ENCODE measurements at regions not wholly inside any gene's neighbourhood (a gene's known extent, or its start where the extent isn't known, plus 50 kb on each side); places are given as distances from the start of the nearest gene placed in this dataset.

DNA sequence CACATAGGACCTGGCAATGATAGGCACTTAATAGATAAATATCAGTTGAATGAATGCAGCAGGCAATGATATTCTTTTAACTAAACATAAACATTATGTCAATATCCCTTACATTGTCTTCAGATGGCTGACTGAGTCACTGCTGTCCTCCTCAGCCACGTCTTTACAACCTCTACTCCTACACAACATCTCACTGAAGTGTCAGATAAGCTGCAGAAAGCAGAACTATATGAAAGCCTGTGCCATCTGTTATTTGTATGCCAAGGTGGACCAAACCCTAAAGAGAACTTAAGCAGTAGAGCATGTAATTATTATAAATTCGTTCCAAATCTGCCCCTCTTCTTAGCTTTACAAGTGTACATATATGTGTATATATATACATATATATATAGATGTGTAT lies 271.2 kb downstream of the RASEF start:
- ChIA-PET CTCF (no interaction called here), POLR2A (no interaction called here)
- Histone ChIP-seq H3K9me3 (ENCODE audit: control insufficient read depth, insufficient read depth, low read depth, low read length) (no peaks in the 10 kb centered on the region), H3K36me3 (ENCODE audit: control insufficient read depth in 2 of 2, insufficient read depth in 1 of 2, low read length in 2 of 2) (no peaks in the 10 kb centered on the region), H3K4me3 (ENCODE audit: low read depth, low read length) (no peak overlapping the region), H3K27ac (ENCODE audit: extremely low read depth, low read depth, low read length) (no peak overlapping the region), H3K4me1 (ENCODE audit: control insufficient read depth, insufficient read depth, low read length) (no peaks in the 10 kb centered on the region)
- no peak for TF ChIP-seq ZNF341 (tag by site-specific recombination; IDR thresholded peaks at IDR 0.05; ENCODE audit: low read depth)
- no peak for TF ChIP-seq KLF8 (tag by site-specific recombination; IDR thresholded peaks at IDR 0.05)
- TF ChIP-seq ZNF585B (tag by site-specific recombination; IDR thresholded peaks at IDR 0.05): no peak
- no peak for TF ChIP-seq ZNF37A (tag by site-specific recombination; IDR thresholded peaks at IDR 0.05)
- no peak for TF ChIP-seq ZNF747 (tag by site-specific recombination; IDR thresholded peaks at IDR 0.05)
- no peak for TF ChIP-seq ZNF660 (tag by site-specific recombination; IDR thresholded peaks at IDR 0.05)
- TF ChIP-seq ZBTB7A (tag by site-specific recombination; IDR thresholded peaks at IDR 0.05; ENCODE audit: low read depth): no peak
- TF ChIP-seq ZNF19 (tag by site-specific recombination; IDR thresholded peaks at IDR 0.05; ENCODE audit: low read depth): no peak

DNA sequence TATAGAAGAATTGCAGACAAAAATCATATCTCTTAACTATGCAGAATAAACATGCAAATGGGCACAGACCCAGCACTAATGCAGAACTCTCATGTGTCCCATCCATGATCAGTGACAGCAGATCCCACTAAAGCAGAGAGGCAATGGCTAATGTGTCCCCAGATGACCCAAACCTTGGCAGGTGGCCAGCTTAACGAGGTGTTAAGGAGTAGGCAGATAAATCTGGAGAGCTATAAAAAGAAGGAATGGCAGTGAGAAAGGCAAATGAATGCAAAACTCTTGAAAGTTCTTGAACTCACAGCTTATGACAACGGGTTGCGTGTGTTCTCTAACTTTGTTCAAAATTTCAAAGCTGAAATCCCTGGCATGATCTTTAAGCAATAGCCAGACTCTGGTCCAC lies 265.4 kb downstream of the RASEF start:
- Histone ChIP-seq H3K4me1 (ENCODE audit: control insufficient read depth, insufficient read depth, low read length) (peaks cover 3% of the 10 kb centered on the region; the same call in 1 of the 2 replicates), H3K27ac (ENCODE audit: extremely low read depth, low read depth, low read length) (peak overlapping the region; percentile 46; the same call in 1 of the 2 replicates), H3K36me3 (ENCODE audit: control insufficient read depth in 2 of 2, insufficient read depth in 1 of 2, low read length in 2 of 2) (no peaks in the 10 kb centered on the region), H3K9me3 (ENCODE audit: control insufficient read depth, insufficient read depth, low read depth, low read length) (no peaks in the 10 kb centered on the region), H3K4me3 (ENCODE audit: low read depth, low read length) (no peak overlapping the region)
- ChIA-PET POLR2A (no interaction called here), CTCF (interaction anchor here (0.7 kb wide), 1 partner anchor 11 kb away, joined by 3 read pairs; no protein-coding TSS in a partner anchor)
- TF ChIP-seq ZNF184 (tag by site-specific recombination; IDR thresholded peaks at IDR 0.05) (peak; percentile 65; the same call in 1 of the 2 replicates), ZNF114 (tag by site-specific recombination; IDR thresholded peaks at IDR 0.05) (no peak), TRIM28 (IDR thresholded peaks at IDR 0.05; ENCODE audit: borderline replicate concordance, low read length) (0 out of 2 replicates have a peak, but pooled peaks have one; percentile 34), PRDM1 (tag by site-specific recombination; IDR thresholded peaks at IDR 0.05) (no peak), ZBTB17 (tag by site-specific recombination; IDR thresholded peaks at IDR 0.05) (peak; percentile 57; the same call in 1 of the 2 replicates), KLF16 (tag by site-specific recombination; IDR thresholded peaks at IDR 0.05) (no peak), ZNF248 (tag by site-specific recombination; IDR thresholded peaks at IDR 0.05) (no peak), ZNF560 (tag by site-specific recombination; IDR thresholded peaks at IDR 0.05; ENCODE audit: borderline replicate concordance) (no peak), ZNF211 (tag by site-specific recombination; IDR thresholded peaks at IDR 0.05; ENCODE audit: low read depth) (no peak), ZBTB21 (tag by site-specific recombination; IDR thresholded peaks at IDR 0.05) (no peak), ZNF629 (tag by site-specific recombination; IDR thresholded peaks at IDR 0.05) (no peak), ZNF596 (tag by site-specific recombination; IDR thresholded peaks at IDR 0.05) (no peak), ZNF302 (tag by site-specific recombination; IDR thresholded peaks at IDR 0.05; ENCODE audit: low read depth) (no peak), ZXDB (tag by site-specific recombination; IDR thresholded peaks at IDR 0.05) (no peak)
- TF ChIP-seq, protein P1, sequence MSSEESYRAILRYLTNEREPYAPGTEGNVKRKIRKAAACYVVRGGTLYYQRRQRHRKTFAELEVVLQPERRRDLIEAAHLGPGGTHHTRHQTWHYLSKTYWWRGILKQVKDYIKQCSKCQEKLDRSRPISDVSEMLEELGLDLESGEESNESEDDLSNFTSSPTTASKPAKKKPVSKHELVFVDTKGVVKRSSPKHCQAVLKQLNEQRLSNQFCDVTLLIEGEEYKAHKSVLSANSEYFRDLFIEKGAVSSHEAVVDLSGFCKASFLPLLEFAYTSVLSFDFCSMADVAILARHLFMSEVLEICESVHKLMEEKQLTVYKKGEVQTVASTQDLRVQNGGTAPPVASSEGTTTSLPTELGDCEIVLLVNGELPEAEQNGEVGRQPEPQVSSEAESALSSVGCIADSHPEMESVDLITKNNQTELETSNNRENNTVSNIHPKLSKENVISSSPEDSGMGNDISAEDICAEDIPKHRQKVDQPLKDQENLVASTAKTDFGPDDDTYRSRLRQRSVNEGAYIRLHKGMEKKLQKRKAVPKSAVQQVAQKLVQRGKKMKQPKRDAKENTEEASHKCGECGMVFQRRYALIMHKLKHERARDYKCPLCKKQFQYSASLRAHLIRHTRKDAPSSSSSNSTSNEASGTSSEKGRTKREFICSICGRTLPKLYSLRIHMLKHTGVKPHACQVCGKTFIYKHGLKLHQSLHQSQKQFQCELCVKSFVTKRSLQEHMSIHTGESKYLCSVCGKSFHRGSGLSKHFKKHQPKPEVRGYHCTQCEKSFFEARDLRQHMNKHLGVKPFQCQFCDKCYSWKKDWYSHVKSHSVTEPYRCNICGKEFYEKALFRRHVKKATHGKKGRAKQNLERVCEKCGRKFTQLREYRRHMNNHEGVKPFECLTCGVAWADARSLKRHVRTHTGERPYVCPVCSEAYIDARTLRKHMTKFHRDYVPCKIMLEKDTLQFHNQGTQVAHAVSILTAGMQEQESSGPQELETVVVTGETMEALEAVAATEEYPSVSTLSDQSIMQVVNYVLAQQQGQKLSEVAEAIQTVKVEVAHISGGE (tag by site-specific recombination; conservative IDR thresholded peaks at IDR 0.05; ENCODE audit: low read depth): no peak
- TF ChIP-seq, protein P2, sequence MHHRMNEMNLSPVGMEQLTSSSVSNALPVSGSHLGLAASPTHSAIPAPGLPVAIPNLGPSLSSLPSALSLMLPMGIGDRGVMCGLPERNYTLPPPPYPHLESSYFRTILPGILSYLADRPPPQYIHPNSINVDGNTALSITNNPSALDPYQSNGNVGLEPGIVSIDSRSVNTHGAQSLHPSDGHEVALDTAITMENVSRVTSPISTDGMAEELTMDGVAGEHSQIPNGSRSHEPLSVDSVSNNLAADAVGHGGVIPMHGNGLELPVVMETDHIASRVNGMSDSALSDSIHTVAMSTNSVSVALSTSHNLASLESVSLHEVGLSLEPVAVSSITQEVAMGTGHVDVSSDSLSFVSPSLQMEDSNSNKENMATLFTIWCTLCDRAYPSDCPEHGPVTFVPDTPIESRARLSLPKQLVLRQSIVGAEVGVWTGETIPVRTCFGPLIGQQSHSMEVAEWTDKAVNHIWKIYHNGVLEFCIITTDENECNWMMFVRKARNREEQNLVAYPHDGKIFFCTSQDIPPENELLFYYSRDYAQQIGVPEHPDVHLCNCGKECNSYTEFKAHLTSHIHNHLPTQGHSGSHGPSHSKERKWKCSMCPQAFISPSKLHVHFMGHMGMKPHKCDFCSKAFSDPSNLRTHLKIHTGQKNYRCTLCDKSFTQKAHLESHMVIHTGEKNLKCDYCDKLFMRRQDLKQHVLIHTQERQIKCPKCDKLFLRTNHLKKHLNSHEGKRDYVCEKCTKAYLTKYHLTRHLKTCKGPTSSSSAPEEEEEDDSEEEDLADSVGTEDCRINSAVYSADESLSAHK (tag by site-specific recombination; IDR thresholded peaks at IDR 0.05): peak; percentile 58; the same call in 1 of the 2 replicates
- TF ChIP-seq, protein P3, sequence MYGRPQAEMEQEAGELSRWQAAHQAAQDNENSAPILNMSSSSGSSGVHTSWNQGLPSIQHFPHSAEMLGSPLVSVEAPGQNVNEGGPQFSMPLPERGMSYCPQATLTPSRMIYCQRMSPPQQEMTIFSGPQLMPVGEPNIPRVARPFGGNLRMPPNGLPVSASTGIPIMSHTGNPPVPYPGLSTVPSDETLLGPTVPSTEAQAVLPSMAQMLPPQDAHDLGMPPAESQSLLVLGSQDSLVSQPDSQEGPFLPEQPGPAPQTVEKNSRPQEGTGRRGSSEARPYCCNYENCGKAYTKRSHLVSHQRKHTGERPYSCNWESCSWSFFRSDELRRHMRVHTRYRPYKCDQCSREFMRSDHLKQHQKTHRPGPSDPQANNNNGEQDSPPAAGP (tag by site-specific recombination; IDR thresholded peaks at IDR 0.05): no peak
- TF ChIP-seq, protein P4, sequence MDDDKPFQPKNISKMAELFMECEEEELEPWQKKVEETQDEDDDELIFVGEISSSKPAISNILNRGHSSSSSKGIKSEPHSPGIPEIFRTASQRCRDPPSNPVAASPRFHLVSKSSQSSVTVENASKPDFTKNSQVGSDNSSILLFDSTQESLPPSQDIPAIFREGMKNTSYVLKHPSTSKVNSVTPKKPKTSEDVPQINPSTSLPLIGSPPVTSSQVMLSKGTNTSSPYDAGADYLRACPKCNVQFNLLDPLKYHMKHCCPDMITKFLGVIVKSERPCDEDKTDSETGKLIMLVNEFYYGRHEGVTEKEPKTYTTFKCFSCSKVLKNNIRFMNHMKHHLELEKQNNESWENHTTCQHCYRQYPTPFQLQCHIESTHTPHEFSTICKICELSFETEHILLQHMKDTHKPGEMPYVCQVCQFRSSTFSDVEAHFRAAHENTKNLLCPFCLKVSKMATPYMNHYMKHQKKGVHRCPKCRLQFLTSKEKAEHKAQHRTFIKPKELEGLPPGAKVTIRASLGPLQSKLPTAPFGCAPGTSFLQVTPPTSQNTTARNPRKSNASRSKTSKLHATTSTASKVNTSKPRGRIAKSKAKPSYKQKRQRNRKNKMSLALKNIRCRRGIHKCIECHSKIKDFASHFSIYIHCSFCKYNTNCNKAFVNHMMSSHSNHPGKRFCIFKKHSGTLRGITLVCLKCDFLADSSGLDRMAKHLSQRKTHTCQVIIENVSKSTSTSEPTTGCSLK (tag by site-specific recombination; IDR thresholded peaks at IDR 0.05): no peak
- TF ChIP-seq, protein P5, sequence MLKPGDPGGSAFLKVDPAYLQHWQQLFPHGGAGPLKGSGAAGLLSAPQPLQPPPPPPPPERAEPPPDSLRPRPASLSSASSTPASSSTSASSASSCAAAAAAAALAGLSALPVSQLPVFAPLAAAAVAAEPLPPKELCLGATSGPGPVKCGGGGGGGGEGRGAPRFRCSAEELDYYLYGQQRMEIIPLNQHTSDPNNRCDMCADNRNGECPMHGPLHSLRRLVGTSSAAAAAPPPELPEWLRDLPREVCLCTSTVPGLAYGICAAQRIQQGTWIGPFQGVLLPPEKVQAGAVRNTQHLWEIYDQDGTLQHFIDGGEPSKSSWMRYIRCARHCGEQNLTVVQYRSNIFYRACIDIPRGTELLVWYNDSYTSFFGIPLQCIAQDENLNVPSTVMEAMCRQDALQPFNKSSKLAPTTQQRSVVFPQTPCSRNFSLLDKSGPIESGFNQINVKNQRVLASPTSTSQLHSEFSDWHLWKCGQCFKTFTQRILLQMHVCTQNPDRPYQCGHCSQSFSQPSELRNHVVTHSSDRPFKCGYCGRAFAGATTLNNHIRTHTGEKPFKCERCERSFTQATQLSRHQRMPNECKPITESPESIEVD (tag by site-specific recombination; IDR thresholded peaks at IDR 0.05): peak; percentile 71
